GM10266 (cell line): ENCODE measurements at regions not wholly inside any gene's neighbourhood (a gene's known extent, or its start where the extent isn't known, plus 50 kb on each side); places are given as distances from the start of the nearest gene placed in this dataset.
"Not testable (repeated sequence)": the region's sequence is repeated elsewhere in the genome, so short reads cannot be mapped to it uniquely, and the experiment has no call there.

Experiments
- DNase-seq: peaks from one replicate; pipeline ENCODE4 v3.0.0; 2012; ENCODE audit errors: extremely low spot score
- TF ChIP-seq, protein P1 (sequence below): IDR thresholded peaks from 2 replicates; pipeline ENCODE4 v1.5.1; 2012; ENCODE audit warnings: mild to moderate bottlenecking, low read depth; ENCODE audit not compliant: control insufficient read depth, insufficient read depth; ENCODE audit errors: missing control alignments

- TF ChIP-seq, protein P1, sequence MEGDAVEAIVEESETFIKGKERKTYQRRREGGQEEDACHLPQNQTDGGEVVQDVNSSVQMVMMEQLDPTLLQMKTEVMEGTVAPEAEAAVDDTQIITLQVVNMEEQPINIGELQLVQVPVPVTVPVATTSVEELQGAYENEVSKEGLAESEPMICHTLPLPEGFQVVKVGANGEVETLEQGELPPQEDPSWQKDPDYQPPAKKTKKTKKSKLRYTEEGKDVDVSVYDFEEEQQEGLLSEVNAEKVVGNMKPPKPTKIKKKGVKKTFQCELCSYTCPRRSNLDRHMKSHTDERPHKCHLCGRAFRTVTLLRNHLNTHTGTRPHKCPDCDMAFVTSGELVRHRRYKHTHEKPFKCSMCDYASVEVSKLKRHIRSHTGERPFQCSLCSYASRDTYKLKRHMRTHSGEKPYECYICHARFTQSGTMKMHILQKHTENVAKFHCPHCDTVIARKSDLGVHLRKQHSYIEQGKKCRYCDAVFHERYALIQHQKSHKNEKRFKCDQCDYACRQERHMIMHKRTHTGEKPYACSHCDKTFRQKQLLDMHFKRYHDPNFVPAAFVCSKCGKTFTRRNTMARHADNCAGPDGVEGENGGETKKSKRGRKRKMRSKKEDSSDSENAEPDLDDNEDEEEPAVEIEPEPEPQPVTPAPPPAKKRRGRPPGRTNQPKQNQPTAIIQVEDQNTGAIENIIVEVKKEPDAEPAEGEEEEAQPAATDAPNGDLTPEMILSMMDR: no peak
- DNase-seq: no peak
Observed at GRCh38 chr10:117439243-117439912, 64.1 kb upstream of the PDZD8 start.

DNA sequence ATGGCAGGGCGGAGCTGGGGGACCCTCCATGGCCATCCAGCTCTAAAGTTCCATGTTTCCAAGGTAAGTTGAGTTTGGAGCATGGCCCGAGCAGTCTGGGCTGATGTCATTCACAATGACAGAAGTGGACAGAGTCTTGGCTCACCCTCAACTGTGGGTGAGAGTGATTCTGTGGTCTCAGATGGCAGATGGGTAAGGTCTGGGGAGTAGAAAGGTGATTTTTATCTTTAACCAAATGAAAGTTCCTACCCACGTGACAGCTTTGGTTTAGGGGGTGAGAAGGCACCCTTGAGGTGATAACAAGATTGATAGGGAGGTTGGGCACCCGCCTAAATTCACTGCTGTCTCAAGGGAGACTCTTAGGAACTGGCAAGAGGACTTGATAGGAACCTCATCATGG lies 57.6 kb upstream of the PDZD8 start:
- DNase-seq: no peak
- TF ChIP-seq, protein P1: no peak

DNA sequence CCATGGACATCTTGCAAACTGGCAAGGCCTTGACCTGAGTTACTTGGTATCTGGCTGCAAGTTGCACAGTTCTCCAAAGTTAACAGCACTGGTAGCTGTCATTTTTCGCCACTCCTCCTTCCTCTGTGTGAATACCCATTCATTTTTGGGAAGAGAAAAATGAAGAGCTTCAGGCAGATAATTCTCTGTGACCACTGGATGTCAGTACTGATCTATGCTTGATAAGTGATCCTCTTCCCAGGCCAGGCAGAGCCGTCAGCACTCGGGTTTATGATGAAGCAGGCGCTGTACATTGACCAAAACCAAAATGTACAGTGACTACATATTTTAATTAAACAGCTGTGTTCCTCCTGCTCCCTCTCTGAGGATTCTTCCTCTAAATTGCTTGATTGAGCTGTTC lies 55.9 kb upstream of the PDZD8 start:
- TF ChIP-seq, protein P1: no peak
- DNase-seq: no peak

DNA sequence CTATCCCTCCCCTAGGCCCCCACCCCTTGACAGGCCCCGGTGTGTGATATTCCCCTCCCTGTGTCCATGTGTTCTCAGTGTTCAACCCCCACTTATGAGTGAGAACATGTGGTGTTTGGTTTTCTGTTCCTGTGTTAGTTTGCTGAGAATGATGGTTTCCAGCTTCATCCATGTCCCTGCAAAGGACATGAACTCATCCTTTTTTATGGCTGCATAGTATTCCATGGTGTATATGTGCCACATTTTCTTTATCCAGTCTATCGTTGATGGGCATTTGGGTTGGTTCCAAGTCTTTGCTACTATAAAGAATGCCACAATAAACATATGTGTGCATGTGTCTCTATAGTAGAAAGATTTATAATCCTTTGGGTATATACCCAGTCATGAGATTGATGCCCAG lies 55.3 kb upstream of the PDZD8 start:
- DNase-seq: not testable (repeated sequence)

- DNase-seq: no peak
- TF ChIP-seq, protein P1: no peak
Observed at GRCh38 chr10:117429643-117430265, 54.5 kb upstream of the PDZD8 start.

DNA sequence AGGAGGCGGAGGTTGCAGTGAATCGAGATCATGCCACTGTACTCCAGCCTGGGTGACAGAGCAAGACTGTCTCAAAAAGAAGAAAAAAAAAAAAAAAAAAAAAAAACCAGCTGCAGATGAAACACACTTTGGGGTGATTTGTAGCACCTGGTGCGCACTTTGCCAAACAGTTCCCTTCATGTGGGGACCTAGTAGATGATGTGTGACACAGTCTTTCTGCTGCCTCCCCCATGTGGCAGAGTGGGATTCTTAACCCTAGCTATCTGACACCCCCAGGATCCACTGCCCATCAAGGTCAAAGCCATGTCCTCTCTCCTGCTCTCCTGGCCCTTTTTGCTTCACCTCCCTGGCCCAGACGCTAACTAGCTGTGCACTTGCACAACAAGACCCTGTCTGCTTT lies 52.1 kb upstream of the PDZD8 start:
- no peak for DNase-seq
- TF ChIP-seq, protein P1: no peak

DNA sequence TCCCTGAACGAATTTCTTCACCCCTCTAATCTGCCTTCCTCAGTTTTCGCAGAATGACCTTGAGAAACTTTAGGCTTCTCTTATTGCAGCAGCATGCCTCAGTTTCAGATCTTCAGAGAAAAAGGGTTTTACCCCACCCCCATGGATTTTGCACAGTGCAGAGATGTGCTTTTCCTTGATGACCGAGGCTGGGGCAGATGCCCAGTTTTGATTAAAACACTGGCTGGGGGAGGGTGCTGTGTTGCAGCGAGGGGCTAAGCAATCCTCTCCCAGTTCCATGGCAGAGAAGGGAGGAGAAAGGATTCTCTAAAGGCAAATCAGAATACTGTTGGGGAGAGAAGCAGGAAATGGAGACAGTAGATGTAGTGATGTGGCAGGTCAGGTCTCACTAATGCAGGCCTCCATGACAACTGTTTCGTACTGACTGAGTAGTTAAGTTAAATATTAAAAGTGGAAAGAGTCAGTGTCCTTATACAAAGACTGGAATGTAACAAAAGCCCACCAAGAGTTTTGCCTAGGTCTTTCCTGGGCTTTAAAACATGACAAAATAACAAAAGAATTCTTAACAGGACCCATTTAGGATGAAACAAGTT lies 50.8 kb upstream of the PDZD8 start:
- DNase-seq: no peak
- TF ChIP-seq, protein P1: no peak
